AG09319 (cell line): ENCODE measurements at regions not wholly inside any gene's neighbourhood (a gene's known extent, or its start where the extent isn't known, plus 50 kb on each side); places are given as distances from the start of the nearest gene placed in this dataset.
"Not testable (repeated sequence)": the region's sequence is repeated elsewhere in the genome, so short reads cannot be mapped to it uniquely, and the experiment has no call there.

Source experiments
- DNase-seq: peaks from one replicate; pipeline ENCODE4 v3.0.0-alpha.2; 2010; ENCODE audit warnings: low read depth; ENCODE audit errors: extremely low read depth
- TF ChIP-seq, protein P1 (sequence below): IDR thresholded peaks from 2 replicates; pipeline ENCODE4 v1.5.1; 2011; ENCODE audit warnings: low read depth, mild to moderate bottlenecking, inconsistent platforms, low read length, moderate library complexity

DNA sequence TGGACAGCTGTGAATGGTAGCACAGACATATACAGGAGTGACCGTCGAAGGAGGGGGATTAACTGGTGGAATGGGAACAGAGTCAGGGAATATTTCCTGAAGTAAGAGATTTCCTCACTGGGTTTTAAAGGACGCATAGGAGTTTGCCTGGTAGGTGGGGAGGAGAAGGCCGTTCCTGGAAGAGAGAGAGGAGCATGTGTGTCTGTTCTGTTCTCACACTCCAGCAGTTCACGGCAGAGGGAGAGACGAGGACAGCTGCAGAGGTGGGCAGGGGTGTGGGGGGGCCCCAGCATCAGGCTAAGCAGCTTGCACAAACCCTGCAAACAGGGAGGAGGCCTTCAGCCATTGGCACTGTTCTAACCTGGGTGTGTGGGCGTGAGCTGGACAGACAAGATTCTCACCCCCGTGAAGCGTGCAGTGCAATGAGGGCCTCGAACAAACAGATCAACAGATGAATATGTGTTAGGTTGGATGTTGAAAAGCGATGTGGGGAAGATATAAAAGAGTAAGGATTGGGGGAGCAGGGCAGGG is 85.3 kb upstream of the GSE1 start:
- DNase-seq, result no peak
- TF ChIP-seq, protein P1, sequence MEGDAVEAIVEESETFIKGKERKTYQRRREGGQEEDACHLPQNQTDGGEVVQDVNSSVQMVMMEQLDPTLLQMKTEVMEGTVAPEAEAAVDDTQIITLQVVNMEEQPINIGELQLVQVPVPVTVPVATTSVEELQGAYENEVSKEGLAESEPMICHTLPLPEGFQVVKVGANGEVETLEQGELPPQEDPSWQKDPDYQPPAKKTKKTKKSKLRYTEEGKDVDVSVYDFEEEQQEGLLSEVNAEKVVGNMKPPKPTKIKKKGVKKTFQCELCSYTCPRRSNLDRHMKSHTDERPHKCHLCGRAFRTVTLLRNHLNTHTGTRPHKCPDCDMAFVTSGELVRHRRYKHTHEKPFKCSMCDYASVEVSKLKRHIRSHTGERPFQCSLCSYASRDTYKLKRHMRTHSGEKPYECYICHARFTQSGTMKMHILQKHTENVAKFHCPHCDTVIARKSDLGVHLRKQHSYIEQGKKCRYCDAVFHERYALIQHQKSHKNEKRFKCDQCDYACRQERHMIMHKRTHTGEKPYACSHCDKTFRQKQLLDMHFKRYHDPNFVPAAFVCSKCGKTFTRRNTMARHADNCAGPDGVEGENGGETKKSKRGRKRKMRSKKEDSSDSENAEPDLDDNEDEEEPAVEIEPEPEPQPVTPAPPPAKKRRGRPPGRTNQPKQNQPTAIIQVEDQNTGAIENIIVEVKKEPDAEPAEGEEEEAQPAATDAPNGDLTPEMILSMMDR, result no peak

DNA sequence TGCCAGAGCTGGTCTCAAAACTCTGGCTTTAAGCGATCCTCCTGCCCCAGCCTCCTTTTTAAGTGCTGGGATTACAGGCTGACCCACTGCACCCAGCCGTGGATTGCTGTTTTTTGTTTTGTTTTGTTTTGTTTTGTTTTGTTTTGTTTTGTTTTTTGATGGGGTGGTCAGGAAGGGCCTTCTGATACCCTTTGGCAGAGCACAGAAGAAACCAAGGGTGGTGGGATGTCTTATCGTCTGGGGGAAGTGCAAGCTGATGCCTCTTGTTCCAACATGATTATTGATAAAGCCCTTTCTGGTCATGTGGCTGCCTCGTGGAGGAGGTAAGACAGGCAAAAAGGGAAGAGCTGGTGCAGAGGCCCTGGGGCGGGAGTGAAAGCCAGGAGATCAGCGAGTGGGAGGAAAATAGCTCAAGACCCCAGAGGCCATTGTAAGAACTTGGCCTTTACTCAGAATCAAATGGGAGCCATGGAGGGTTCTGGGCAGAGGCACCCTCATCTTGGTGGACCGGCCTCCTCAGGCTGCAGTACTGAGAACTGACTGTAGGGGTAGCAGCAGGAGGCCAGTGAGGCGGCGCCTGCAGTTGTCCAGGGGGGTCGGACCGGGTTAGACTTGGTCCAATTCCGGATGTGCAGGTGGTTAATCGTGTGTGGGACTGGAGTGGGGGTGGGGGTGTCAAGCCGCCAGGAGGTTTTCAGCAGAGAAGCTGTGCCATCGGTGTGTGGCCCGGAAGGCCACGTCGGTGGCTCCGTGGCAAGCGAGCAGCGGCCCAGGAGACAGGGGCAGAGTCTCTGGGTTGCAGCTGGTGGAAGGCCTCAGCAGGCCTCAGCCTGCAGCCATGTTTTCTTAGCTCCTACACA is 84.4 kb upstream of the GSE1 start:
- DNase-seq, result no peak
- TF ChIP-seq, protein P1, result peak; percentile 40

DNA sequence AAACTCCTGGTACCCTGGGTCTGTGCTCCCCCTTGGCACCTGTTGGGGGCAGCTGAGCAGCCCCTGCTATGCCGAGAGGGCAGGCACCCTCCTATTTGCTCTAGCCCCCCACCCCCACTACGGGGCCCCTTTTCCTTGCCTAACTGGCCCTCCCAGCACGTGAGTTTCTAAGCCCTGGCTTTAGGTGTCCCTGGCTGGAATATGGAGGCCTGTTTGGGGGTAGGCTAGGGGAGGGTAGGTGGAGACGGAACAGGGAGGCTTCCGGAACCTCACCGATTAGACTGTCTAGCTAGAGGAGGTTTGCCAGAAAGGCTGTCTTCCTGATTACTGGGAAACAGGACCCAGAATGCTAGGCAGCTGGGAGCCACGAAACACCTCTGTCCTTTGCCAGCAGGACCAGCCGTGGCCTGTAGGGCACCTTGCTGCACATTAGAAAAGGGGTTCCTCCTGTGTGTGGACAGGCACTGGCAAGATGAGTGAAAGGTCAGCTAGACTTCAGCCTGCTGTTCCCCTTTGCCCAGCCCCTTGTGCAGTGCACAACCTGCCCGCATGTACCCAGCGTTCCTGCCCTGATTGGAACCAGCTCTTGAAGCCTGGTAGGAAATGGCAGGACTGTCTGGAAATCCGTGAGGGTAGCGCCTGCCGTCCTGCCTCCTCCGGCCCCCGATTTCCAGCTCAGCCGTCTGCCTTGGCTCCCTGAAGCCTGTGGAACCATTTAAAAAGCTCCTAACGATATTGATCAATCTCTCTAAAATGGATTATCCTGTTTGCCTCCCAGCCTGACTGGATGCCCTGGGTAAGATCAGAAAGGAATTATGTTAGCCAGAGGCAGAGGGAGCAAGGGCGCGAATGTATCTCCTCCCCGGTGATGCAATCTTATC is 83.4 kb upstream of the GSE1 start:
- no peak for DNase-seq
- TF ChIP-seq, protein P1, result no peak; the same call in 1 of the 2 replicates

DNA sequence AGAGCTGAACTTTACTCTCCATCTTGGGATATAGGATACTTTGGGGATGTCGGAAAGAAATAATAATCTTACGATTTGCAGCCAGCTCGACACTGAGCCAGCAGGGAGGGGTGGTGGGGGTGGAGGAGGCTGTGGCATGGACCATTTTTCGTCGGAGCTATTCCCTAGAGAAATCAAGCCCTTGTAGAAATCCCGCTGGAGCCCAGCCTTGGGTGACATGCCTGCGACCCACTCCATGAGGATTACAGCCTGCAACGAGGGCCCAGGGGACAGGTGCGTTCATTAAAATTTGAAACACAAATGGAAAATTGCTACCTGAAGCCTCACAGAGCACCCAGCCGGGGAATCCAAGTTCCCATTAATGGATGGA is 82.8 kb upstream of the GSE1 start:
- DNase-seq, result no peak
- TF ChIP-seq, protein P1, result no peak

DNA sequence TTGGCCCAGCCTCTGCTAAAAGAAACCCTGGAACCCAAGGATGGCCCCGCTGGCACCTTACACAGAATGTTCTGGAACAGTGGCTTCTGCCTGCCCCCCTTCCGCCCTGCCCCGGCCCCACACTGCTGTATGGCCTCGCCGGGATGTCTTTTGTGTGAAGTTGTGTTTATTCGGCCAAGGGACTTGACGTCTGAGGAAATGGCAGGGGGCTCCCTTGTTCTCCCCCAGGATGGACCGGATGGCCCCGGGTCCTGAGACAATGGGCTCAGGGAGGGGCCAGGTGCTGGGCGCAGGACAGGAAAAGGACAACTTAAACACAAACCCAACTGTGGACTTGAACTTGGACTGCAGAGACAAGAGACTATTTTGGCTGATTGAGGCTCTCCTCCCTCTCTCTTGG is 81.6 kb upstream of the GSE1 start:
- no peak for DNase-seq
- TF ChIP-seq, protein P1, result no peak

DNA sequence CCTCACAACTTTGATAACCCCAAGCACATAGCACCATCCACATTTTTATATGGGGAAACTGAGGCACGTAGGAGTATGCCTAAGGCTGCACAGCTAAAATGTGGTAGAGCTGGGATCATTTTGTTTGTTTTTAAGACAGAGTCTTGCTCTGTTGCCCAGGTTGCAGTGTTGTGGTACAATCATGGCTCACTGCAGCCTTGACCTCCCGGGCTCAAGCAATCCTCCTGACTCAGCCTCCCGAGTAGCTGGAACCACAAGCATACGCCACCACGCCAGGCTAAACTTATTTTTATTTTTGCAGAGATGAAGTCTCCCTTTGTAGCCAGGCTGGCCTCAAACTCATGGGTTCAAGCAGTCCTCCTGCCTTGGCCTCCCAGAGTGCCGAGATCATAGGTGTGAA is 81.0 kb upstream of the GSE1 start:
- TF ChIP-seq, protein P1, result no peak
- no peak for DNase-seq

DNA sequence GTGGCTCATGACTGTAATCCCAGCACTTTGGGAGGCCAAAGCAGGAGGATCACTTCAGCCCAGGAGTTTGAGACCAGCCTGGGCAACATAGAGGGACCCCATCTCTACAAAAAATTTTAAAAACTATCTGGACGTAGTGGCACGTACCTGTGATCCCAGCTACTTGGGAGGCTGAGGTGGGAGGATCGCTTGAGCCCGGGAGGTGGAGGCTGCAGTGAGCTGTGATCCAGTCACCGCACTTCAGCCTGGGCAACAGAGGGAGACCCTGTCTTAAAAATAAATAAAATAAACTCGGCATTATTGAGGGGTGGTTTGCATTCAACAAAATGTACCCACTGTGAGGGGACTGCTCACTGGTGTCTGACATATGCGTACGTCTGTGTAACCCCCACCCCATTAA is 79.5 kb upstream of the GSE1 start:
- DNase-seq, result not testable (repeated sequence)
